ENCODE measurements at regions not wholly inside any gene's neighbourhood (a gene's known extent, or its start where the extent isn't known, plus 50 kb on each side); places are given as distances from the start of the nearest gene placed in this dataset.
A peak's percentile ranks its signal among the peaks of the same experiment; 100 is the strongest.
"Not testable (repeated sequence)": the region's sequence is repeated elsewhere in the genome, so short reads cannot be mapped to it uniquely, and the experiment has no call there.

DNA sequence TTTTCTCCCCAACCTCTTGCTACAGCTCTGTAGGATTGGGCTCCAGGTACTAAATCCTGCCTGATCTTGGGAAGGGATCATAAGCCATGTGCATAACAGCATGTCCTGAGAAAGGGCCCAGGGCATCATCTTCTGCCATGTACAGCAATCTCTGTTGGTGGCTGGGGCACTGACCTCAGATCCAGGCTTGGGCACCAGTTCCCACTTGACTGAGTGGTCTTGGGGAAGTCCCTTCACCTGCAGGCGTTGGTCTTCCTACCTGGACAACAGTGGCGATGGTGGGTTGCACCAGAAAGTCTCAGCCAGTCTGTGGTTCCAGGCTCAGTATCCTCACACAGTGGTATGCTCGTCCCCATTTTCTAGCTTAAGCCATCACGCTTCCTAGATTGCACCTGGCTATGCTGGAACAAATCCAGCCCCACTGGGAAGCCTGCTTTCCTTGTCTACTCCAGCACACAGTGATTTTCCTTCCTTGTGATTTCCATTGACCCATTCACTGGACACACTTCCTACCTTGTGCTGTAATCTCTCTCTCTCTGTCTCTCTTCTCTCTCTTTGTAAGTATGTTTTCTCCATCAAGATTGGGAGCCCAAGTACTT is 121.7 kb upstream of the PITX1 start:
- DNase-seq, result peak; percentile 59

GRCh38 chr5:135154961-135155360 is 120.9 kb upstream of the PITX1 start:
- no peak for DNase-seq

DNA sequence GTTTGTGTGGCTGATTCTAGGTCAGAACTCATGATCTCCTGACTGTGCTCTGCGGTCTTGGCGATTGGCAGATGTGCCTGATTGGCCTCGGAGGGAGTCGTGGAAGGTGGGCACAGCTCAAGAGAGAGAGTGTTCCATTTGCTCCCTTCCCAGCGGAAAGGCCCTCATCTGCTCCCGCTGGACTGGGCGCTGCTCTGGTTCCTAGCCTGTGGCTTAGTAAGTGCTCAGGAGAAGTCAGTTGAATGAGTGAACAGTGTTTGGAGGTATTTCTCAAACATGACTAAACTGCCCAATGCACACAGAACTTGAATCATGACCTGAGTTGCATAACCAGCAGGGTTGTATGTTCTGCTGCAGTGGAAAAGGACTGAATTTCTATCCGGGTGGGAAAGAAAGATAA is 120.2 kb upstream of the PITX1 start:
- no peak for DNase-seq

- no peak for DNase-seq
Measured at GRCh38 chr5:135153661-135154060, 119.6 kb upstream of the PITX1 start.

DNA sequence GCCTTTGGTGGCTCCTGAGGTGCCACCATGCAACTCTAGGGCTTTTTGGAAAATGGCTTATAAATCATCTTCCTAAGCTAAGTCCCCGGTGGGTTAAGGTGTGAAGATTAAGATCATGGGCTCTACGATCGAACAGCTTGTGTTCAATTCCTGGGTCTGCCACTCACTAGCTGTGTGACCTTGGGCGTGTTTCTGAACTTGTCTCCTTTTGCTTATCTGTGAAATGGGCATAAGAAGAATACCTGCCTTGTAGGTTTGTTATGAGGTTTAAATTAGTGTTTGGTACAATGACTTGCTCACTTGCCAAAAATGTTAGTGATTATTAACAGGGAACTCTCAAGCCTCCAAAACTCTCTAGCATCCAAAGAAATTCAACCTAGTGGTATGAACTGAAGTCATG is 119.2 kb upstream of the PITX1 start:
- DNase-seq, result no peak

DNA sequence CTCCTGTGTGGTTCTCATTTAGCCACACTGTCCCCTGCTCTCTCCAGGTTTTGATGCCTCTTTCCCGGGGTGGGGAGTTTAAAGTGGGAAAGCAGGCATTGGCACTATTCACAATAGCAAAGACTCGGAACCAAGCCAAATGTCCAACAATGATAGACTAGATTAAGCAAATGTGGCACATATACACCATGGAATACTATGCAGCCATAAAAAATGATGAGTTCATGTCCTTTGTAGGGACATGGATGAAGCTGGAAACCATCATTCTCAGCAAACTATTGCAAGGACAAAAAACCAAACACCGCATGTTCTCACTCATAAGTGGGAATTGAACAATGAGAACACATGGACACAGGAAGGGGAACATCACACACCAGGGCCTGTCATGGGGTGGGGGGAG is 117.6 kb upstream of the PITX1 start:
- DNase-seq, result not testable (repeated sequence)

DNA sequence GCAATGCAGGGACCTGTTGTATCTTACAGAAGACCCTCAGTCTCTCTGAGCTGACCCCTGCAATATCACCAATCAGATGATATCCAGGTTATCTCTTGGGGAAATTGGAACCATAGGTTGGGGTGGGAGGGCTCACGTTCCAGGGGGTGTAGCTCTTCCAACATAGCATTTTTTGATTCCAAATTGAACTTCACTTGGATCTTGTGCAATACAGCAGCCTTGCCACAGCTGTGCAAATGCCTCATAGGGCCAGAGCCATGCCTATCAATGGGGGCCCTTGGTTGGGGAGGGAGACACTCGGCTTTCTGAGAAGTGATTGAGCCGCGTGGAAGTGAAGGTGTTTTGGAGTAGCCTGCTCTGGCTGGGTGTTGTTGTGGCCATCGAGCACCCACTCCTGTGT is 117.2 kb upstream of the PITX1 start:
- no peak for DNase-seq

GRCh38 chr5:135150767-135151166 is 116.7 kb upstream of the PITX1 start:
- DNase-seq, result no peak

DNA sequence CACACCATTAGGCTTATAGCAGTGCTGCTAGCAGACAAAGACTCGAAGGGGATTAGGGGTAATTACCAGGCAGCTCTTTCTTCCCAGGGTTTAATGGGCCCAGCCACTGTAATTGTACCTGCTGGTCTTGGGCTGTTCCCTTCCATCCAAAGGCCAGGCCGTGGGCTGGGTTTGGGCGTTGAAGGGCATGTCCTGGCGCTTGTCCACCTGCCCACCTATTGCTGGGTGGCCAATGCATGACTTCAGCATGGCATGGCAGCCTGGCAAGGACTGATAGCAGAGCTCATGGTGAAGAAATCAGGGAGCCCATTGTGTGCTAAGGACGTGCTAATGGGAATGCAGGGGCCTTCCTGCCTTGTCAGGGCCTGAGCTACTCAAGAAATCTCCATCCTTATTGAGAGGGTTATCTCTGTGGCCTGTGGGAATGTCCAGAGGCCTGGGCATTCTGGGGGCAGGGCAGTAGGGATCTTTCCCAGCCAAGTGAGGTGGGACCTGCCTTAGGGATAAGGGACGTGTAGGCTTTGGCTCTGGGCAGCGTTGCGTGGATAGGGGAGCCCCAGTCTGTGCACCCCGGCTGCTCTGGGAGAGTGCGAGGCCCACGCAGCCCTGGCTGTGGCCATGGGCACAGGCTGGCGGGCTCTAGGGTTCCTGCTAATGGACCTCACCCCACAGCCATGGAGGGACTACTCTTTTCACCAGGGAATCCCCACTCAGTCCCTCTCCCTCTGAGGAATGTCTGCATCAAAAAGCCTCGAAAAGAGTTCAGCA is 116.1 kb upstream of the PITX1 start:
- DNase-seq, result no peak

DNA sequence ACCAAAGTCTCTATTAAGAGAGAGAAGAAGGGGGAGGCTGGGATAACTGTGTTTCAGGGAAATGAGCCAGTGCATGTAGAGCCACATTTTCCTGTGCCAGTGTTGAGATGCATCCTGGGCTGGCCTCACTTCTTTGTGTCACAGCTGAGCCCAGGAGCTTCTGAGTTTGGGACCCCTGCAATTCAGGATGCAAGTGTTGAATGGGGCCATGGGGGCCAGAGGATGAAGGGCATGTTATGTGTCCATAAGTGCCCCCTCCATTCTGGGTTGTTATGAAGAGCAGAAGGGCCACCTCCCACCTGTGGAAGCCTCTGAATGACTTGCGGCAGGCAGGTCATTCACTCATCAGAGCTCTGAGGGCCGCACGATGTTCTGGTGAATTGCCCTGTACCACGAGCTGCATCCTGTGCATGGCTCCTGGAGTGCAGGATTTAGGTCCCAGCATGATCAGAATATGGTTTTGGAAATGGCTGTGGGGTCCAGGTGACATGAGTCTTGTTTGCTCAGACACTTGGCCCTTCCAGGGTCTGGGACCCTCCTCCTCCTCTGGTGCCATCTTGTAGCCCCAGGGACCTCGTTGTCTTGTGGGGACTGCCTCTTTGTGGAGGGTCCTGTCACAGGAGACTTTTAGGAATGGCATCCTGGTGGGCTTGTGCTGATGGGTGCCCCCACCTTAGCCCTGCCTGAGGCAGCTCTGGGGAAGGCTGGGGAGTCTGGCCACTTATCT is 115.4 kb upstream of the PITX1 start:
- no peak for DNase-seq

GRCh38 chr5:135147294-135148090 is 113.5 kb upstream of the PITX1 start:
- DNase-seq, result no peak

GRCh38 chr5:135145985-135146384 is 112.0 kb upstream of the PITX1 start:
- no peak for DNase-seq

DNA sequence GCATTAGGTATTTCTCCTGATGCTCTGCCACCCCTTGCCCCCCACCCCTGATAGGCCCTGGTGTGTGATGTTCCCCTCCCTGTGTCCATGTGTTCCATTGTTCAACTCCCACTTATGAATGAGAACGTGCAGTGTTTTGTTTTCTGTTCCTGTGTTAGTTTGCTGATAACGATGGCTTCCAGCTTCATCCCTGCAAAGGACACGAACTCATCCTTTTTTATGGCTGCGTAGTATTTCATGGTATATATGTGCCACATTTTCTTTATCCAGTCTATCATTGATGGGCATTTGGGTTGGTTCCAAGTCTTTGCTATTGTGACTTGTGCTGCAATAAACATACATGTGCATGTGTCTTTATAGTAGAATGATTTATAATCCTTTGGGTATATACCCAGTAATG is 109.7 kb upstream of the PITX1 start:
- not testable (repeated sequence) for DNase-seq

- no peak for DNase-seq
Measured at GRCh38 chr5:135141303-135142268, 107.6 kb upstream of the PITX1 start.

- DNase-seq, result no peak
Measured at GRCh38 chr5:135140446-135141204, 106.6 kb upstream of the PITX1 start.

GRCh38 chr5:135139381-135140134 is 105.5 kb upstream of the PITX1 start:
- no peak for DNase-seq

- no peak for DNase-seq
Measured at GRCh38 chr5:135138116-135138850, 104.3 kb upstream of the PITX1 start.

DNA sequence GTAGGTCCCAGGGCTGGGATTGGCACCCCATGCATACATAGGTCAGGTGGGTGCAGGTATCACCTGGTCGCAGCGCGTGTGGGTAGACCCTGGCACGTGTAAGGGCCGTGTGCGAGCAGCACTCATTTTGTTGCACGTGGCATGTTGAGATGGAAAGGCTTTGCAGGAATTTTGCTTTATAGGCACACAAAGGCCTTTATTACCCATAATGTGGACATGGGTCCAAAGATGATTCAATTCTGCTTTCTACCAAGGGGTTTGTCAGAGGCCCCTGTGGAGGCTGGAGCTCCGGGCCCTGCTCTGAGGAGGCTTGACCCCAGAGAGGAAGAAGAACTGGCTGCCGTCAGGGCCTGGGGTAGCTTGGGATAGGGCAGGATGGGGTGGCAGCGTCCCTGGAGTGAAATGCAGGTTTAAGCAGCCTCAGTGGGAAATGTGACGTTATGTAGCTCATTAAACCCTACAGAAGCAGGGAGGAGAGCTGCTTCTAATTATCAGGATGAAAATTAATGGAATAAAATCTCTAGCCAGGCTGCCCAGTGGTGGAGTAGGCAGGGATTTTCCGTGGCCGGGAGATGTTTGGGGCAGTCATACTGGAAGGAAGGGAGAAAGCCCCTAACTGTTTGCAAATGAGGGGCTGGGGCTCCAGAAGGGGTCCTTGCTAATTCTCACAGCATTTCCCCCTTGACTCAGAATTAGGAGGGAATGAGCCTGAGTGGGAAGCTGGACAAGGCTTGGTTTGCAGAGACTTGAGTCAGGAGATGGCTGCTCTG is 103.3 kb upstream of the PITX1 start:
- no peak for DNase-seq

DNA sequence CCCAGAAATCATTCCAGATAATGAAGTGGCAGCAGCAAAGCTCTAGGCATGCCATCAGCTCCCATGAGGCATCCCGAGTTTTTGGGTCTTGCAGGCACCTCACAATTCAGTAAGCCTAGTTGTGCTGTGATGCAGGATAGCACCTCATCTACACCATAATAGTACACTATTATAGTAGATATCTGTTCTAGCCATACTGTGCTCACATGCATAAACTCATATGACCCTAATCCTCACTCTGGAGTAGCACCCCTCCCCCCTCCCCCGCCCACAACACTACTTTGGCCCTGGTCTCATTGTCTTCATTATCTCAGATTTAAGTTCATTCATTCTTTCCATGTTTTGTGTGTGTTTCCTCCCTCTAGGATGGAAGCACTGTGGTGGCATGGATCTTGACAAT is 102.5 kb upstream of the PITX1 start:
- no peak for DNase-seq
